Fibroblast of pulmonary artery (primary cell): ENCODE measurements at regions not wholly inside any gene's neighbourhood (a gene's known extent, or its start where the extent isn't known, plus 50 kb on each side); places are given as distances from the start of the nearest gene placed in this dataset.

Experiments
- DNase-seq: peaks from one replicate; pipeline ENCODE4 v3.0.0-alpha.2; 2010; ENCODE audit warnings: low read depth
- H3K4me3 ChIP-seq: replicated peaks from 2 replicates; pipeline ENCODE4 v1.5.1; 2011; ENCODE audit warnings: low read depth, mild to moderate bottlenecking, control low read depth, low read length, moderate library complexity
- TF ChIP-seq, protein P1 (sequence below): IDR thresholded peaks from 2 replicates; pipeline ENCODE4 v1.5.1; 2011; ENCODE audit warnings: mild to moderate bottlenecking, control low read depth, low read length, inconsistent platforms; ENCODE audit errors: missing control alignments

DNA sequence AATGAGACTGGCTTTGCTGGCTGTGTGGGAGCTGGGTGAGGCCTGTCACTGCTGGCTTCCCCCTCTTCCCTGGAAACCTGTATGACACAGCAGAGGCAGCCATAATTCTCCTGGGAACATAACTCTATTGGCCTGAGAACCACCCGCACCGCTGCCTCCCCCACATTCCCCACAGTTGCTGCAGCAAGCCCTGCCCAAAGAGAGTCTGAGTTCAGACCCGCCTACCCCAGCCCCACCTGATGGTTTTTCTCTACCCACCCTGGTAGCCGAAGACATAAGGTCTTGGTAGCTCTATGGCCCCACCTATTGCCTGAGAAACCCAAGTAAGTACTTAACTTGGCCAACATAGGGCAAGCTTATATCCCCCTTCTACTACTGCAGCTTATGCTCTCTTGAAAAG is 174.8 kb downstream of the C11orf91 start:
- no peak for DNase-seq
- TF ChIP-seq, protein P1, sequence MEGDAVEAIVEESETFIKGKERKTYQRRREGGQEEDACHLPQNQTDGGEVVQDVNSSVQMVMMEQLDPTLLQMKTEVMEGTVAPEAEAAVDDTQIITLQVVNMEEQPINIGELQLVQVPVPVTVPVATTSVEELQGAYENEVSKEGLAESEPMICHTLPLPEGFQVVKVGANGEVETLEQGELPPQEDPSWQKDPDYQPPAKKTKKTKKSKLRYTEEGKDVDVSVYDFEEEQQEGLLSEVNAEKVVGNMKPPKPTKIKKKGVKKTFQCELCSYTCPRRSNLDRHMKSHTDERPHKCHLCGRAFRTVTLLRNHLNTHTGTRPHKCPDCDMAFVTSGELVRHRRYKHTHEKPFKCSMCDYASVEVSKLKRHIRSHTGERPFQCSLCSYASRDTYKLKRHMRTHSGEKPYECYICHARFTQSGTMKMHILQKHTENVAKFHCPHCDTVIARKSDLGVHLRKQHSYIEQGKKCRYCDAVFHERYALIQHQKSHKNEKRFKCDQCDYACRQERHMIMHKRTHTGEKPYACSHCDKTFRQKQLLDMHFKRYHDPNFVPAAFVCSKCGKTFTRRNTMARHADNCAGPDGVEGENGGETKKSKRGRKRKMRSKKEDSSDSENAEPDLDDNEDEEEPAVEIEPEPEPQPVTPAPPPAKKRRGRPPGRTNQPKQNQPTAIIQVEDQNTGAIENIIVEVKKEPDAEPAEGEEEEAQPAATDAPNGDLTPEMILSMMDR: no peak
- H3K4me3 ChIP-seq: no peak overlapping the region

DNA sequence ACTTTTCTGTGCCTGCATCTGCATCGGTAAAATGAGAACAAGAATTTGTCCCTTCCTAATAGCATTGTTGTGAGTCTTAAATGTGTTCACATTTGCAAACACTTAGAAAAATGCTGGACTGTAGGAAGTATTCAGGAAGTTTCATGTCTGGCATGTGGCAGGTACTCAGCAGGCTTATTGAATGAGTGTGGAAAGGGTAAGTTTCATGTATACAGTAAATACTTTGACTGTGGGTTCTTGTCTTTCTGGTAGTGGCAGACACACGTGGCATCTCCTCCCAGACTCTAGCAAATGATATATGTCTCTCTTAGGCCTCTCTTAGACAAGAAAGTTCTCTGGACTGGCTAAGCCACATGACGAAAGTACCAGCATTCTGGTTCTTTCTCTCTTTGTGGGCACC is 179.2 kb downstream of the C11orf91 start:
- TF ChIP-seq, protein P1: no peak
- DNase-seq: no peak

DNA sequence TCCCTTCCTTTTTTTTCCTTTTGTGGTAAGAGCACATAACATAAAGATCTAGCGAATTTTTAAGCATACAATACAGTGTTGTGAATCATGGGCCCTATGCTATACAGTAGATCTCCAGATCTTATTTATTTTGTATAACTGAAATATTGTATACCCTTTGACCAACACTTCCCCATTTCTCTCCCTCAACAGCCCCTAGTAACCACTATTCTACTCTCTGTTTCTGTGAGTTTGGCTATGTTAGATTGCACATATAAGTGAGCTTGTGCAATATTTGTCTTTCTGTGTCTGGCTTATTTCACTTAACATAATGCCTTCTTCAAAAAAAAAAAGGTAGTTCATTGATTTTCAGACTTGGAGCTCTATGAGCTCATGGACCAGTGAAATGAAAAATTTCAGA is 180.5 kb downstream of the C11orf91 start:
- no peak overlapping the region for H3K4me3 ChIP-seq
- no peak for DNase-seq
- TF ChIP-seq, protein P1: no peak

More for the DNA sequence above, 179.2 kb downstream of the C11orf91 start:
- H3K4me3 ChIP-seq: no peak overlapping the region

GRCh38 chr11:33515347-33515746 is 185.3 kb downstream of the C11orf91 start:
- peak; percentile 72 for DNase-seq

GRCh38 chr11:33514079-33514925 is 186.3 kb downstream of the C11orf91 start:
- TF ChIP-seq, protein P1: no peak
- no peak overlapping the region for H3K4me3 ChIP-seq
- DNase-seq: peak; percentile 8

More at GRCh38 chr11:33515347-33515746, 185.3 kb downstream of the C11orf91 start:
- TF ChIP-seq, protein P1: no peak
- H3K4me3 ChIP-seq: no peak overlapping the region

DNA sequence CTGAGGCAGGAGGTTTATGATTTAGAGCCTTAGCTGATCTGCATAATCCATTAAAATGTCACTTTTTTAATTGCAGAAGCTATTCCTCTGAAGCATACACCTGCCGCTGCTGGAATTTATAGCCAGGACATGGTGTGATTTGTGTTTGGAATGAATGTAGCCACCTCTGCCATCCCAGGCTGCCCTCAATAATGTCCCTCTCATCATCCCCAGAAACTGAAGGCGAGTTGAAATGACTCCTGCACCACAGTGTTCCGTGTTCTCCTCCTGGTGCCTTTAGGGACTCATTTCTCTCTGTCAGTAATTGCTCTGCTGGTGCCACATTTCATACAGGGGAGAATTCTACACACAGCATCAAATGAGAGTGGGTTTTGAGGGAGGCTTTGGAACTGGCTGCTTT is 191.0 kb downstream of the C11orf91 start:
- DNase-seq: no peak
- no peak overlapping the region for H3K4me3 ChIP-seq
- TF ChIP-seq, protein P1: no peak

DNA sequence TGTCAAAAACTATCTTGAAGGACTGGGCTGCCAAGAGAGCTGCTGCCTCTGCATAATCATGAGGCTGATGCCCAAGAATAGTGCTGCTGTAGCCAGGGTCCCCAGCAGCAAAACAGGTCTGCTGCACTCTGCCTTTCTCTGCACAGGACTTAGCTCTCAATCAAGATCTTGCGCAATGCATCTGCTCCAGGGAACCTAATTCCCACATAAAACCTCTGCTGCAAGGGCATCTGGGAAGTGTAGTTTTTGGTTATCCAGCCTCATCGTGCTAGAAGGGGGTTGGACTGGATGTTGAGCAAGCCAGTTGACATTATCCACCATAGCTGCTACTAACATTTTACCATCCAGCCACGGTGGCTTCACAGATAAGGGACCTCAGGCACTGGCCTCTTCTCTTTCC is 192.7 kb downstream of the C11orf91 start:
- no peak overlapping the region for H3K4me3 ChIP-seq
- TF ChIP-seq, protein P1: no peak
- peak; percentile 81 for DNase-seq
